ENCODE measurements at regions not wholly inside any gene's neighbourhood (a gene's known extent, or its start where the extent isn't known, plus 50 kb on each side); places are given as distances from the start of the nearest gene placed in this dataset.

- FAIRE-seq (no peak), DNase-seq (ENCODE audit: low read depth, low spot score) (no peak)
- Histone ChIP-seq H3K4me2 (ENCODE audit: insufficient read depth, low read length) (no peak overlapping the region), H3K4me1 (ENCODE audit: control insufficient read depth, extremely low read depth, insufficient read depth, low read length) (peaks cover 5% of the 10 kb centered on the region), H2AFZ (ENCODE audit: low read depth, low read length) (no peak overlapping the region), H3K9ac (replicated peaks; ENCODE audit: extremely low read depth, insufficient read depth, low read length) (no peak overlapping the region), H4K20me1 (replicated peaks; ENCODE audit: control insufficient read depth, extremely low read depth, insufficient read depth, low read length) (no peaks in the 10 kb centered on the region), H3K79me2 (ENCODE audit: control insufficient read depth, insufficient read depth, low read length) (no peaks in the 10 kb centered on the region), H3K4me3 (replicated peaks in 1 of 3; ENCODE audit: insufficient read depth in 1 of 3, low read depth in 1 of 3, low read length in 3 of 3) (no peak overlapping the region), H3K27ac (ENCODE audit: insufficient read depth, low read depth, low read length) (no peak overlapping the region), H3K9me1 (replicated peaks; ENCODE audit: control insufficient read depth, extremely low read depth, insufficient read depth, low read length) (no peaks in the 10 kb centered on the region), H3K36me3 (ENCODE audit: control insufficient read depth in 2 of 2, extremely low read depth in 1 of 2, insufficient read depth in 2 of 2, low read length in 2 of 2) (no peaks in the 10 kb centered on the region), H3K9me3 (replicated peaks; ENCODE audit: control insufficient read depth, insufficient read depth, low read length) (no peaks in the 10 kb centered on the region), H3K27me3 (ENCODE audit: control insufficient read depth in 2 of 2, insufficient read depth in 2 of 2, low read length in 2 of 2) (peaks cover 4 to 9% of the 10 kb centered on the region in 2 experiments)
- intact Hi-C loops (cut with micrococcal nuclease) (no loop called here), dilution Hi-C loops (cut with MboI; ENCODE audit: extremely low pct_ligation_motif_present, low sequenced_read_pairs) (no loop called here)
- TF ChIP-seq JUN (IDR thresholded peaks at IDR 0.05; ENCODE audit: borderline replicate concordance, insufficient read depth, insufficient read length, low read depth) (no peak), MYC (IDR thresholded peaks at IDR 0.05; ENCODE audit: low read depth, low read length) (no peak), POLR2A (IDR thresholded peaks at IDR 0.05; ENCODE audit: low read depth, low read length) (no peak), FOS (IDR thresholded peaks at IDR 0.05; ENCODE audit: borderline replicate concordance, insufficient read depth, low read length) (no peak), EZH2 (IDR thresholded peaks at IDR 0.05; ENCODE audit: borderline replicate concordance, low read depth, low read length, severe bottlenecking) (no peak), GATA2 (IDR thresholded peaks at IDR 0.05; ENCODE audit: insufficient read depth, insufficient read length, low read depth, low read length) (no peak), POLR2AphosphoS5 (IDR thresholded peaks at IDR 0.05; ENCODE audit: insufficient read depth, low read depth, low read length) (no peak)
- TF ChIP-seq, protein P1, sequence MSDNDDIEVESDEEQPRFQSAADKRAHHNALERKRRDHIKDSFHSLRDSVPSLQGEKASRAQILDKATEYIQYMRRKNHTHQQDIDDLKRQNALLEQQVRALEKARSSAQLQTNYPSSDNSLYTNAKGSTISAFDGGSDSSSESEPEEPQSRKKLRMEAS (IDR thresholded peaks at IDR 0.05; ENCODE audit: insufficient read depth, insufficient read length): no peak
- TF ChIP-seq, protein P2, sequence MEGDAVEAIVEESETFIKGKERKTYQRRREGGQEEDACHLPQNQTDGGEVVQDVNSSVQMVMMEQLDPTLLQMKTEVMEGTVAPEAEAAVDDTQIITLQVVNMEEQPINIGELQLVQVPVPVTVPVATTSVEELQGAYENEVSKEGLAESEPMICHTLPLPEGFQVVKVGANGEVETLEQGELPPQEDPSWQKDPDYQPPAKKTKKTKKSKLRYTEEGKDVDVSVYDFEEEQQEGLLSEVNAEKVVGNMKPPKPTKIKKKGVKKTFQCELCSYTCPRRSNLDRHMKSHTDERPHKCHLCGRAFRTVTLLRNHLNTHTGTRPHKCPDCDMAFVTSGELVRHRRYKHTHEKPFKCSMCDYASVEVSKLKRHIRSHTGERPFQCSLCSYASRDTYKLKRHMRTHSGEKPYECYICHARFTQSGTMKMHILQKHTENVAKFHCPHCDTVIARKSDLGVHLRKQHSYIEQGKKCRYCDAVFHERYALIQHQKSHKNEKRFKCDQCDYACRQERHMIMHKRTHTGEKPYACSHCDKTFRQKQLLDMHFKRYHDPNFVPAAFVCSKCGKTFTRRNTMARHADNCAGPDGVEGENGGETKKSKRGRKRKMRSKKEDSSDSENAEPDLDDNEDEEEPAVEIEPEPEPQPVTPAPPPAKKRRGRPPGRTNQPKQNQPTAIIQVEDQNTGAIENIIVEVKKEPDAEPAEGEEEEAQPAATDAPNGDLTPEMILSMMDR (IDR thresholded peaks at IDR 0.05; ENCODE audit: extremely low read depth in 1 of 2, insufficient read depth in 1 of 2, low read depth in 1 of 2, low read length in 2 of 2): no peak
- POLR2A ChIA-PET: no interaction called here
- no TSS peak for BruUV-seq (replicated peaks)
- CTCF ChIA-PET: no interaction called here
Measured at GRCh38 chr3:72175296-72175858, 390.4 kb upstream of the PROK2 start.

All from endothelial cell of umbilical vein (primary cell).